NCI-H1436 (cell line): ENCODE measurements at regions not wholly inside any gene's neighbourhood (a gene's known extent, or its start where the extent isn't known, plus 50 kb on each side); places are given as distances from the start of the nearest gene placed in this dataset.
"Not testable (repeated sequence)": the region's sequence is repeated elsewhere in the genome, so short reads cannot be mapped to it uniquely, and the experiment has no call there.

Experiments
- DNase-seq: peaks from one replicate; lab custom pipeline; 2025; lab: John Stamatoyannopoulos, UW

GRCh38 chr5:128735656-128736055 is 197.6 kb upstream of the FBN2 start:
- DNase-seq, result not testable (repeated sequence)

DNA sequence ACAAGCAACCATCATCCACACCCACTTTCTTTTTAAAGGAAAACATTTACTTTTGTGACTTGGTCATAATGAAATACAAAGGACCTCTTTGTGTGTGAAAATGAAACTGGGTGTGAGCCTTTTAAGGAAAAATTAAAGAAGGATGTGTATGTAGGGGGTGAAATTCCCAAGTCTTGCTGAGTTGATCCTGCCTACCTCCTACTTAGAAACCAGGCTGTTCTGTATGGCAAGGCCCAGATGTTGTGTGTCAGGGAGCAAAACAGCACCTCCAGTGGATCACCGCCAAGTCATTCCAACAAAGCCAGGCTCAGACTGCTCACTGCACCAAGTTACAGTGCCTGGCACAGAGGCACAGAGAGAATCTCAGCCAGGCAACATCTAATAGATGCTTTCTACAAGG is 198.5 kb upstream of the FBN2 start:
- no peak for DNase-seq

- DNase-seq, result no peak
Observed at GRCh38 chr5:128749136-128749898, 211.3 kb upstream of the FBN2 start.

- no peak for DNase-seq
Observed at GRCh38 chr5:128750155-128750554, 212.1 kb upstream of the FBN2 start.

DNA sequence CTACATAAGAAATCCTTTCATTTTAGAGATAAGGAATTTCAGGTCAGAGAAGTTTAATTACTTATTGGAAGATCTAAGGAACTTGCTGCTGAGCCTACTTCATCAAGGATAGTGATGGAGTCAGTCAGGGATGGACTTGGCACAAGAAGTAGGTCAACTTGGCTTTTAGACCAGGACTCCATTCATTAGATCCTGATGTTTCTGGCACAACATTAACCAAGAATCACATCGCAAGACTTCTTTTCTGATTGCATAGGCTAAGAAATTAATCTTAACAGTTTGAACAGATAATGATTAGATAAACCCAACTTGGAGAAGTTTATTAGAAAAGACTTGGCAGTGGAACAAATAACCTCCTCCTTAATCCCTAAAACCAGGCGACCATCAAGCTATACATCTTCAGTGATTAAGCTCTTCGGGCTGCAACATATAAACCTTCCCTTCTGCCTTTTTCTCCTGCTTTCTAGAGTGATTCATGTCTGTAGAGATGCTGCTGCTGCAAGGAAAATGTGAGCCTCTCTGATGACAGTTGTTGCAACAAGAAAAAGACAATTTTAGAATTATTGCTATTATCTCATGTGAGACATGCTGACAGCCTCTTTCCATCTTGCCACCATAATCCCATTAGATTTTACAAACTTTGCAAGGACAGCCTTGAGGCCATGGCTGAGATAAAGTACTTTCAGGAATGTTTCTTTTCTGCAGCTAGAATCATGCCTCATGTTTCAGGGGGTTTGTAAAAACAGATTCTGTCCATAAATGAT is 207.9 kb upstream of the SLC27A6 start:
- DNase-seq, result no peak

GRCh38 chr5:128762661-128763306 is 202.5 kb upstream of the SLC27A6 start:
- no peak for DNase-seq

DNA sequence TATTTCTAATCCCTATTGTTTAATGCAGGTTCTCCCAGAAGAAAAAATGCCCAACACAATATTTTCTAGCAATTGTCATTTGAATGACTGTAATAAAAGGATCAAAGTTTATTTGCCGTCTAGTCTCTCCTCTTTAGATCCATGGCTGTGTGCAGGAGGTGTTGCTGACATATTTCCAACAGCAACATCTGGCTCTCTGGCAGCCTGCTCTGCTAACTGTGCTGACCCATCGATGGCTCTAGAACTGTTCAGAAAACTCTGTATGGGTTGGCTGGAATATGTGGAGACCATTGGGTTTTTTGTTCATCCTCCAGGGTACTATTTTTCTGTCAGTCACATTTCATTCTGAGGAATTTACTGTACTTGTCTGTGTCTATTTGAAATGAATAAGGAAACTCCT is 202.0 kb upstream of the SLC27A6 start:
- no peak for DNase-seq

DNA sequence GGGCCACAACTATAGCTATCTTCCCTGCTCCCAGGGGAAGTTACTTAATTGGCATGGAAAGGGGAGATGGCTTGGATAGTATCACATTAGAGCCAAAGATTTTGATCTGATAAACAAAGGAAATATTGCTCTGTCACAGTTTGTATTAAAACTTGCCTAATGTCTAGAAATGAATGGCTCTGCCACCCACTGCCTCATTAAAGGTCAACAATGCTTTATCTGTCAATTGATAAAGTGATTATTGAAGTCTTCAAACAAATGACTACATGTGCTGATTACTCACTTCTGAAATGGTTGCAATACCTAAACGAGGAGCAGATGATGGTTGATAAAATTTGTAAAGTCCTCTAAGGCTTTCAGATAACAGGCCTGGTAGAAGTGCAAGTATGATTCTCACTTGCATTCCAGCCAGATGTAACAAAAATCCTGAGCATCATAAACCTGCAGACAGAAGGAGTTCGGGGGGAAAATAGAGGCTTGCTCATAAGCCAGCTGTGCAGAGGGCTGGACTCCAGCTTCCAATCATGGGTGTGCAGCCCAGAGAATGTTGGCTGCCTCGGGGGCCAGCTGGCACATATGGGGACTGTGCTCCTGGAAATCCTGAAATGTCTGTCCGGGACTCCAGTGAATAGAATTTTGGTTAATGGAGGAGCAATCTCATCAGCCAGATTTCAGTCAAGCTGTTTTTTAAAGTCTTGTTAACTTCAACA is 200.5 kb upstream of the SLC27A6 start:
- no peak for DNase-seq

GRCh38 chr5:128765448-128766061 is 199.7 kb upstream of the SLC27A6 start:
- no peak for DNase-seq

- no peak for DNase-seq
Observed at GRCh38 chr5:128766406-128766805, 198.9 kb upstream of the SLC27A6 start.

GRCh38 chr5:128770907-128771306 is 194.4 kb upstream of the SLC27A6 start:
- no peak for DNase-seq

- no peak for DNase-seq
Observed at GRCh38 chr5:128772356-128772755, 192.9 kb upstream of the SLC27A6 start.

DNA sequence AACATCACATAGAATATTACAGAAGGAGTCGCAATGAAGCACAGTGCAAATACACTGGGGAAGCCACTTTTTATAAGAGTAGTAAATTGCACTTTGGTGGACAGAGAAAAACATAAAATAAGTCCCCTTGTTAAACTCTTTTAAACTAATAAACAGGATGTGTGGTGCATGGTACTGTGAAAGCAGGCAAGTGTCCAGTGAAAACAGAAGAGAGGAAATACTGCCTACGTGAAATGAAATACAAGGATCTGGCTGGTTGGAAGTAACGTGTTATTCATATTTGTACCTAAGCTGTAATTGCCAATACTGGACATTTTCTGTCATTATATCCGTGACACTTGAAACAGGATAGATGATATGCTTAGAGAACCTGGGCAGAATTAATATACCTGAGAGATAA is 191.9 kb upstream of the SLC27A6 start:
- DNase-seq, result no peak

- DNase-seq, result no peak
Observed at GRCh38 chr5:128774605-128775004, 190.7 kb upstream of the SLC27A6 start.

DNA sequence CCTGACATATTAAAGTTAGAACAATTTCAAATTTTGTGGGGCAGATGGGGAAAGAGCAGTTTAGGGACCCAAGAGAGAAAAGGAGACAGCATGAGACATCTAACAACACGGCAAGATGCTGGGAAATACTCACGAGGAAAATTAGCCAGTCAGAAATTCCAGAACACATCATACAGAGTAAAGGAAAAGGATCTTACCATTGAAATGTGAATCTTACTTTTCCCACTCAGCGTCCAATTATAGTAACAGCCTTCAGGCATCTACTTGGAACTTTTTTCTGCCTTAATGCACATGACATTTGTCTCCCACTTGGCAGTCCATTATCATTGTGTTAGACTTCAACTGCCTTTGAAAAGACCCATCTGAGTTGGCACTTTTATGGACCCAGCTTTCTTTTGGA is 189.7 kb upstream of the SLC27A6 start:
- DNase-seq, result no peak

GRCh38 chr5:128777052-128777451 is 188.2 kb upstream of the SLC27A6 start:
- DNase-seq, result no peak

- no peak for DNase-seq
Observed at GRCh38 chr5:128778474-128778873, 186.8 kb upstream of the SLC27A6 start.

DNA sequence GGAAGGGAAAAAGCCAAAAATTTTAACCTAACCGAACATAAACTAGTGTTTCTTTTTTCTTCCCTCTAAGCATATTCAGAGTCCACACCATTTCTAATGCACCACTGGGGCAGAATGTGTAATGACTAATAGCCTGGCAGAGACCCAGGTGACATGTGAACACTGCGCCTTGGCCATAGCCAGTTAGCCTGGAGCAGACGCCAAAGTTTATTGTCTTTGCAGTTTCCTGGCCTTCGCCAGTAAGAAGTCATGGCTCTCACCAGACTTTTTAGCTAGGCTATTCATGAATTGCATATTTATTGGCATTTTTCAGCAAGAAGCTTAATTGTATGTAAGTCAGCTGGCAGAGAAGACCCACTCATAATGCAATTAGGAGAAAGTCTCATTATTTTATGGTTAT is 182.8 kb upstream of the SLC27A6 start:
- DNase-seq, result no peak

- DNase-seq, result no peak
Observed at GRCh38 chr5:128784726-128785125, 180.6 kb upstream of the SLC27A6 start.

- DNase-seq, result no peak
Observed at GRCh38 chr5:128791312-128791711, 174.0 kb upstream of the SLC27A6 start.

DNA sequence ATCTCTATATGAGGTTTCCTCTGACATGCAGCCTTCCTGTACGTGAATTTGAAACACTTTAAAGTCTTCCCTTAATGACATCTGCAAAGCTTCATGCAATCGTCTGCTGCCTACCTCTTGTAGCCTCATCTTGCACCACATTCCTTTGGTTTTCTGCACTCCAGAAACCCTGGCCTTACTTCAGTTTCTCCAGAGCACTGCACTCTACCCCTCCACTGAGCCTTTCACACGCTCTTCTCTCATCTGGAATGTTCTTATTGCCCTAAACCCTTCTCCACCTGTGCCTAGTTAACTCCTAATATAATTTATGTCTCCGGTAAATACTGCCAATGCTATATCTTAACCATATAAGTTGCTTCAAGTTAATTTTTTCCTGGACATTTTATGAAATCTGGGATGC is 168.8 kb upstream of the SLC27A6 start:
- no peak for DNase-seq

- DNase-seq, result no peak
Observed at GRCh38 chr5:128798871-128799270, 166.4 kb upstream of the SLC27A6 start.
